ENCODE measurements at regions not wholly inside any gene's neighbourhood (a gene's known extent, or its start where the extent isn't known, plus 50 kb on each side); places are given as distances from the start of the nearest gene placed in this dataset.

DNA sequence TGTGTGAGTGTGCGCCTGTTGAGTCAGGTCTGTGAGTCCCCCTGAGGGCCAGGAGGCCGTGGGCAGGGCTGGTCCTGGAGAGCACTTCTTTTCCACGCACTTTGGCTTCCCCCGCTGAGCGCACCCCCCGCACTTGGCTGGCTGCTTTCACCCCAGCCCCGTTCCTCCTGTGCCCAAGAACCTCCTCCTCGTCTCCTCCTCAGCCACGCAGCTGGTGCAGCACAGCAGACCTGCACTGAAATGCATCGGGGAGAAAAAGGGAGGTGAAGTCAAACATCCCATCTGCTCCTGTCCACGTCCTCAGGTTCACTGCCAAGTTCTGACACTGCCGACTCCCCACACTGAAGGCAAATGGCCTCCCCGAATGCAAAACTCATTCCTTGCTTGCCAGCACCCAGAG is 362.7 kb upstream of the SFSWAP start:
- TF ChIP-seq, protein P1, sequence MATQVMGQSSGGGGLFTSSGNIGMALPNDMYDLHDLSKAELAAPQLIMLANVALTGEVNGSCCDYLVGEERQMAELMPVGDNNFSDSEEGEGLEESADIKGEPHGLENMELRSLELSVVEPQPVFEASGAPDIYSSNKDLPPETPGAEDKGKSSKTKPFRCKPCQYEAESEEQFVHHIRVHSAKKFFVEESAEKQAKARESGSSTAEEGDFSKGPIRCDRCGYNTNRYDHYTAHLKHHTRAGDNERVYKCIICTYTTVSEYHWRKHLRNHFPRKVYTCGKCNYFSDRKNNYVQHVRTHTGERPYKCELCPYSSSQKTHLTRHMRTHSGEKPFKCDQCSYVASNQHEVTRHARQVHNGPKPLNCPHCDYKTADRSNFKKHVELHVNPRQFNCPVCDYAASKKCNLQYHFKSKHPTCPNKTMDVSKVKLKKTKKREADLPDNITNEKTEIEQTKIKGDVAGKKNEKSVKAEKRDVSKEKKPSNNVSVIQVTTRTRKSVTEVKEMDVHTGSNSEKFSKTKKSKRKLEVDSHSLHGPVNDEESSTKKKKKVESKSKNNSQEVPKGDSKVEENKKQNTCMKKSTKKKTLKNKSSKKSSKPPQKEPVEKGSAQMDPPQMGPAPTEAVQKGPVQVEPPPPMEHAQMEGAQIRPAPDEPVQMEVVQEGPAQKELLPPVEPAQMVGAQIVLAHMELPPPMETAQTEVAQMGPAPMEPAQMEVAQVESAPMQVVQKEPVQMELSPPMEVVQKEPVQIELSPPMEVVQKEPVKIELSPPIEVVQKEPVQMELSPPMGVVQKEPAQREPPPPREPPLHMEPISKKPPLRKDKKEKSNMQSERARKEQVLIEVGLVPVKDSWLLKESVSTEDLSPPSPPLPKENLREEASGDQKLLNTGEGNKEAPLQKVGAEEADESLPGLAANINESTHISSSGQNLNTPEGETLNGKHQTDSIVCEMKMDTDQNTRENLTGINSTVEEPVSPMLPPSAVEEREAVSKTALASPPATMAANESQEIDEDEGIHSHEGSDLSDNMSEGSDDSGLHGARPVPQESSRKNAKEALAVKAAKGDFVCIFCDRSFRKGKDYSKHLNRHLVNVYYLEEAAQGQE (IDR thresholded peaks at IDR 0.05; ENCODE audit: insufficient replicate concordance, low read depth): no peak
- TF ChIP-seq GABPA (IDR thresholded peaks at IDR 0.05; ENCODE audit: low read depth): no peak
- no peak for TF ChIP-seq POLR2AphosphoS5 (IDR thresholded peaks at IDR 0.05; ENCODE audit: low read depth)
- no peak for TF ChIP-seq SPI1 (IDR thresholded peaks at IDR 0.05; ENCODE audit: borderline replicate concordance, low read depth)
- H3K27me3 ChIP-seq (ENCODE audit: insufficient read depth, poor library complexity, severe bottlenecking): peaks cover 2% of the 10 kb centered on the region
- H3K27ac ChIP-seq (replicated peaks): no peak overlapping the region
- DNase-seq (ENCODE audit: low read depth in 1 of 2, low spot score in 1 of 2): no peak
- no peak overlapping the region for H3K4me3 ChIP-seq (replicated peaks; ENCODE audit: insufficient read depth, low read length)

GRCh38 chr12:131348646-131349045 is 362.2 kb upstream of the SFSWAP start:
- no peak overlapping the region for H3K4me3 ChIP-seq (replicated peaks; ENCODE audit: insufficient read depth, low read length)
- H3K27ac ChIP-seq (replicated peaks): no peak overlapping the region
- TF ChIP-seq CTCF (IDR thresholded peaks at IDR 0.05; ENCODE audit: insufficient read depth, low read length) (no peak), GABPA (IDR thresholded peaks at IDR 0.05; ENCODE audit: low read depth) (no peak)
- no peak for DNase-seq (ENCODE audit: low read depth in 1 of 2, low spot score in 1 of 2)
- H3K27me3 ChIP-seq (ENCODE audit: insufficient read depth, poor library complexity, severe bottlenecking): peaks cover 2% of the 10 kb centered on the region

DNA sequence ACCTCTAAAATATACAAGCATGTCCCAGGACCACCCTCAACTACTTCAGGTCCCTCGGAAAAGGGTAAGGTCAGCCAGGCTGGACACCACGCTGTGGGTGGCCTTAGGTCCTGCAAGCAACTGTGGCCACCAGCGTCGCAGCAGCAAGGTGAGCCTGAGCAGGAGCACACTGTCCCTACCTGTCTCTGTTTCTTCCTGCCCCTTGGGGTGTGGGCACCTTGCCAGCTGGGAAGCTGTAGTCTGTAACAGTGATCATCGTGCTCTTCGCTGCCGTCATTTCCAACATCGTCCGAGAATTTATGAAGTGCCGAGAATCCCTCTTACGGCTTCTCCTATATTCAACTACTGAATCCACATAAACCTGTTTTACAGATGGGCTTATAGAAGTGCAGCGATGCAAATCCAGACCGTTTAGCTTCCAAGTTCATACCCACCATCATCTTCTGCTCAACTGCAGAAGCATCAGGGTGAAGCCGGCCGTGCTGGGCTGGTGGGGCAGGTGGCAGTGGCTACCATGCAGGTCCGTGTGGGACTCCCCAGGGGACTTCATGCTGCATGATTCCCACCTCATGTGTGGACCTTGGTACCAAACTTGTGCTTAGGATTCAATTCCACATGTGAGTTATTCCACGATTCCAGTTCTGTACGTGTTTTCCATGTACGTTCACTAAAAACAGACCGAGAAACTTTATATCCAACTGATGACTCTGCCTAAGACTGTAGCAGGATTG is 361.3 kb upstream of the SFSWAP start:
- DNase-seq (ENCODE audit: low read depth in 1 of 2, low spot score in 1 of 2): no peak
- no peak for TF ChIP-seq SPI1 (IDR thresholded peaks at IDR 0.05; ENCODE audit: borderline replicate concordance, low read depth)
- TF ChIP-seq, protein P1 (IDR thresholded peaks at IDR 0.05; ENCODE audit: insufficient replicate concordance, low read depth): no peak
- peaks cover 2% of the 10 kb centered on the region for H3K27me3 ChIP-seq (ENCODE audit: insufficient read depth, poor library complexity, severe bottlenecking)
- H3K27ac ChIP-seq (replicated peaks): no peak overlapping the region
- H3K4me3 ChIP-seq (replicated peaks; ENCODE audit: insufficient read depth, low read length): no peak overlapping the region

DNA sequence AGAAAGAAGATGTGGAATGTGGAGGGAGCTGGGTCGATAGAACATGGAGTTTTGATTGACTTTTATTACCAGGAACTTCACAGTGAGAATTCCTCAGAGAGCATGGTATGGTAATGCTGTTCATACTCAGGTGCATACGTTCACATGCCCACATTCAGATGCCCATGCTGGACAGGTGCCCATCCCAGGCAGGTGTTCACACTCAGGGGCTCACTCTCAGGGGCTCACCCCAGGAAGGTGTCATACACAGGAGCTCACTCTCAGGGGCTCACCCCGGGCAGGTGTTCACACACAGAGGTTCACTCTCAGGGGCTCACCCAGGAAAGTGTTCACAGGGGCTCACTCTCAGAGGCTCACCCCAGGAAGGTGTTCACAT is 360.0 kb upstream of the SFSWAP start:
- TF ChIP-seq GABPA (IDR thresholded peaks at IDR 0.05; ENCODE audit: low read depth): no peak
- no peak for TF ChIP-seq SPI1 (IDR thresholded peaks at IDR 0.05; ENCODE audit: borderline replicate concordance, low read depth)
- TF ChIP-seq CTCF (IDR thresholded peaks at IDR 0.05; ENCODE audit: insufficient read depth, low read length): no peak
- TF ChIP-seq, protein P1 (IDR thresholded peaks at IDR 0.05; ENCODE audit: insufficient replicate concordance, low read depth): no peak
- no peak for TF ChIP-seq POLR2AphosphoS5 (IDR thresholded peaks at IDR 0.05; ENCODE audit: low read depth)
- Histone ChIP-seq H3K27ac (replicated peaks) (no peak overlapping the region), H3K4me3 (replicated peaks; ENCODE audit: insufficient read depth, low read length) (no peak overlapping the region), H3K27me3 (ENCODE audit: insufficient read depth, poor library complexity, severe bottlenecking) (peaks cover 2% of the 10 kb centered on the region)
- DNase-seq (ENCODE audit: low read depth in 1 of 2, low spot score in 1 of 2): no peak
